GM12878 (cell line): ENCODE measurements at regions not wholly inside any gene's neighbourhood (a gene's known extent, or its start where the extent isn't known, plus 50 kb on each side); places are given as distances from the start of the nearest gene placed in this dataset.
"Not testable (repeated sequence)": the region's sequence is repeated elsewhere in the genome, so short reads cannot be mapped to it uniquely, and the experiment has no call there.

Source experiments
- ATAC-seq: fragments of 200-7000 bp; cut with Tn5 transposase; 3 replicates; pipeline ENCODE4 v1.9.1; 2020; ENCODE audit warnings: mild to moderate bottlenecking, moderate library complexity
- BruUV-seq: library from RNA; stranded (reverse); fragments of 400-500 nt; replicated peaks from 2 replicates; lab custom pipeline; 2021; lab: Mats Ljungman, UMichigan
- CTCF ChIA-PET: fragments of 300-600 bp; sonication (Branson Sonifier 250); formaldehyde crosslinking; extraction: SDS; loops from one replicate; lab custom pipeline; 2021; ENCODE audit warnings: inconsistent platforms; lab: Yijun Ruan, JAX
- POLR2A ChIA-PET: fragments of 350-600 bp; formaldehyde crosslinking; extraction: SDS; loops from one replicate; lab custom pipeline; 2021; ENCODE audit warnings: inconsistent platforms; lab: Charles Lee
- RAD21 ChIA-PET: fragments of 300-600 bp; sonication (Branson Sonifier 250); formaldehyde crosslinking; loops from one replicate; lab custom pipeline; 2023; ENCODE audit warnings: antibody characterized with exemption; ENCODE audit not compliant: unreplicated experiment; lab: Charles Lee
- SMC1A ChIA-PET: fragments of 300-600 bp; sonication (Branson Sonifier 250); formaldehyde crosslinking; loops from one replicate; lab custom pipeline; 2023; ENCODE audit not compliant: unreplicated experiment, uncharacterized antibody; lab: Charles Lee
- DNase-seq: peaks from one replicate; pipeline ENCODE4 v3.0.0-alpha.2; 2011; ENCODE audit warnings: low read depth, low spot score
- FAIRE-seq: peaks from 3 replicates; lab custom pipeline; 2011; peaks lifted over from hg19 to GRCh38; lab: Jason Lieb, UNC
- H2AFZ ChIP-seq: 2 replicates; pipeline ENCODE4 v1.6.0; 2011; ENCODE audit warnings: low read depth, low read length, control low read depth; ENCODE audit not compliant: control insufficient read depth
- H3K27ac ChIP-seq: 2 replicates; pipeline ENCODE4 v1.5.1; 2011; ENCODE audit warnings: control low read depth; ENCODE audit not compliant: control insufficient read depth, insufficient read depth
- H3K27me3 ChIP-seq, 2 experiments: replicated peaks in 1 of 2; 2 replicates each; pipeline versions ENCODE4 v1.6.0 to v1.6.1; 2011; ENCODE audit warnings: low read length in 1 of 2; ENCODE audit not compliant: control insufficient read depth in 2 of 2, insufficient read depth in 2 of 2
- H3K36me3 ChIP-seq, 2 experiments: 2 replicates each; pipeline ENCODE4 v1.5.1; 2011; ENCODE audit warnings: low read length in 1 of 2; ENCODE audit not compliant: control insufficient read depth in 2 of 2, insufficient read depth in 2 of 2
- H3K4me1 ChIP-seq: 2 replicates; pipeline ENCODE4 v1.6.1; 2011; ENCODE audit warnings: mild to moderate bottlenecking, low read length, moderate library complexity, mixed read lengths; ENCODE audit not compliant: control insufficient read depth, insufficient read depth
- H3K4me2 ChIP-seq: 2 replicates; pipeline ENCODE4 v1.6.0; 2011; ENCODE audit warnings: control low read depth; ENCODE audit not compliant: control insufficient read depth, insufficient read depth
- H3K4me3 ChIP-seq: fragments of 200-600 bp; sonication (generic); 2 replicates; pipeline ENCODE4 v1.5.1; 2016
- H3K79me2 ChIP-seq: 2 replicates; pipeline ENCODE4 v1.6.0; 2011; ENCODE audit warnings: low read length; ENCODE audit not compliant: control insufficient read depth, insufficient read depth
- H3K9ac ChIP-seq: 2 replicates; pipeline ENCODE4 v1.8.0; 2011; ENCODE audit warnings: low read length, control low read depth, mixed read lengths; ENCODE audit not compliant: control insufficient read depth, insufficient read depth
- H3K9me3 ChIP-seq: replicated peaks from 3 replicates; pipeline ENCODE4 v1.5.1; 2011; ENCODE audit warnings: mild to moderate bottlenecking, low read length; ENCODE audit not compliant: control insufficient read depth, insufficient read depth
- H4K20me1 ChIP-seq: 2 replicates; pipeline ENCODE4 v1.6.0; 2011; ENCODE audit not compliant: control insufficient read depth, insufficient read depth
- ASH2L ChIP-seq: fragments of 300-600, 200-600 bp; sonication (generic); IDR thresholded peaks from 2 replicates; pipeline ENCODE4 v1.6.1; 2017; ENCODE audit warnings: low read depth, mild to moderate bottlenecking, borderline replicate concordance
- WGBS: methylation state at CpG from one replicate; pipeline ENCODE4 v1.1.6; 2016; ENCODE audit warnings: low lambda C conversion rate; ENCODE audit not compliant: insufficient replicate concordance, insufficient coverage; ENCODE audit errors: missing lambda C conversion rate; 5-methylcytosine and 5-hydroxymethylcytosine counted together
- in situ Hi-C: fragments of 300-500 bp; cut with MboI; formaldehyde crosslinking; loops from 9 replicates; pipeline ENCODE4 v1.14.3; 2018; ENCODE audit warnings: mixed read lengths
- intact Hi-C: fragments of 100-400 bp; cut with micrococcal nuclease; formaldehyde crosslinking; loops from one replicate; pipeline ENCODE4 v1.14.2; 2022; ENCODE audit not compliant: unreplicated experiment

DNA sequence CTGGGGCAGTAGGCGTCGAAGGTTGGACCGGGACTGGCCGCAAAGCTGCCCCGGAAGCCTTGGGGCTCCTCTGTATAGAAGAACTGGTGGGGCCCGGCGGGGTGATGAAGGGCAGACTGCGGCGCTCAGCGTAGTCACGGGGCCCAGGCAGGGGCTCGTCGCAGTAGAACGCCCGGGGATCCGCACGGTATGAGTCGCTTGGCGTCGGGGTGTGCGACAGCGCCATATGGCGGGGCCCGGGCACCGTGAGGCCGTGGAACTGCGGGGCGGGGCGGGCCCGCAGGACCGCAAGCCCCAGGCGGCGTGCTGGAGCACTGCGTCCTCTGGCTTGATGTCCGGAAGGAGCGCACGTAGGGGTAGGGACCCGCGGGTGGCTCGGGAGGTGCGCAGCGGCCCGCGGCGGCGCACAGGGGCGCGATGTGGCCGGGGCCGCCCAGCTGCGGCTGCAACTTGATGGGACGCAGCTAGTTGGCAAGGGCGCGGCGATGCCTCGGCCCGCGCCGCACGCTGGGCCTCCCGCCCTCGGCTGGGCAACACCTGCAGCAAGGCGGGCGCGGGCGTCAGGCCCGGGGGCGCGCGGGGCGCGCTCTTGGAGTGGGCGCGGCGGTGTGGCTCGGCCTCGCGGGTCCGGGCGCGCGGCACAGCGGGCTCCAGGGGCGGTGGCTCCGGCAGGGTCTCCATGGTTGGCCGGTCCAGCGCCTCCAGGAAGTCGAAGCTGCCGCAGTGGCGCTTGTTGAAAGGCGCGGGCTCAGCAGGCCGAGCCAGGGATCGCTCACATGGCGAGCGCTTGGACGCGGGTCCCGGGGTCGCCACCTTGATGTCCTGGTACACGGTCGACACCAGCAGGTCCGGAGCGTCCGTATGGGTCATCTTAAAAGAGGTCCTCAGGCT, 251.4 kb downstream of the ANKRD30B start:
- Histone ChIP-seq H3K4me1 (no peaks in the 10 kb centered on the region), H3K27me3 (no peaks in the 10 kb centered on the region), H3K9ac (no peak overlapping the region), H3K9me3 (no peaks in the 10 kb centered on the region; the same call in 2 of the 3 replicates), H4K20me1 (no peaks in the 10 kb centered on the region), H3K36me3 (no peaks in the 10 kb centered on the region), H3K27ac (no peak overlapping the region), H2AFZ (no peak overlapping the region), H3K79me2 (no peaks in the 10 kb centered on the region), H3K4me2 (no peak overlapping the region), H3K4me3 (no peak overlapping the region)
- BruUV-seq = no TSS peak
- intact Hi-C loops = no loop called here
- no peak for FAIRE-seq
- no peak for DNase-seq
- no peak for TF ChIP-seq ASH2L
- RAD21 ChIA-PET = no interaction called here
- no peak for ATAC-seq
- SMC1A ChIA-PET = no interaction called here
- CTCF ChIA-PET = no interaction called here
- POLR2A ChIA-PET = no interaction called here
- in situ Hi-C loops = no loop called here
- WGBS = 92% methylated on average over 58 of the region's 105 CpGs

DNA sequence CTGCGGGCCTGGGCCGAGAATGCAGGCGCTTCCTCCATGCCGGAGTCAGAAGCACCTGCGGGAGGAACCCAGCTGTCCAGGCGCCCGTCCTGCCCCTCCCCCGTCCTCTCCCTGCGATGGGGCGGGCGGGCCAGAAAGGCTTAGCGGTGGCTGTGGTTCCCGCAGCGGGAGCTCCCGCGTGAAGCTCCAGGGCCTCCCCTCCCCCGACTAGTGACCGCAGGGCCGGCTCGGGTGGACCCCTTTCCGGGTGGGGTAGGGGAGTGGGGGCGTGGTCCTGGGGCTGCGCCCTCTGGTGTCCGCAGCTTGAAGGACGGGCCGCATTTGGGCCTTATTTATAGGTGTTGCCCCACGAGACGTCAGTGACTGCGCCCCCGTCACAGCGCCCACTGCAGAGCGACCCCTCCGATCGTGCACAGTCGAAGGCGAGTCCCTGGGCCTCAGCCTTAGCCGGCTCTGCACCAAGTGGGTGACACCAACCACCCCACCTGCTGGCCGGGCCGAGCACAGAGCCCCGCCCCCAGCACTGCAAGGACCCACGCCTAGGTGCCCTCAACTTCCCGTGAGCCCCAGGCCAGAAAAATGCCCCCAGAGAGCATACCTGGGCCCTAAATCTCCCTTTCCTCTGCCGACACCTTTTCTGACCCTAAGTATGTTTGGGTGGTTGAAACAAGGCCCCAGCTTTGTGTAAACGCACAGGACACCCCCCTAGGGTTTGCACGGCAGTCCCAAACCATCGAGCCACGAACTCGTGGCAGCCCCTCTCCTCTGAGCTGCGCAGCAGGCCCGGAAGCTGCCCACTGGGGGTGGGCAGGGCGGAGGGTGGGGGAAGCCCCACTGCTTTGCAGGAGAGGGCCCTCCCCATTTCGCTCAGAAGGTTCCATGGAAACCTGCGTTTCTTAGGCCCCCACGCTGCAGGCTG, 252.4 kb downstream of the ANKRD30B start:
- H3K36me3 ChIP-seq, H2AFZ ChIP-seq, H3K4me1 ChIP-seq, FAIRE-seq, intact Hi-C loops, RAD21 ChIA-PET, in situ Hi-C loops, H4K20me1 ChIP-seq, H3K4me2 ChIP-seq, H3K9me3 ChIP-seq, SMC1A ChIA-PET, H3K9ac ChIP-seq, H3K27me3 ChIP-seq, BruUV-seq, H3K79me2 ChIP-seq, H3K4me3 ChIP-seq, DNase-seq, ATAC-seq, POLR2A ChIA-PET, CTCF ChIA-PET, H3K27ac ChIP-seq: not testable (repeated sequence)
- WGBS = 73% methylated on average over 41 of the region's 54 CpGs

DNA sequence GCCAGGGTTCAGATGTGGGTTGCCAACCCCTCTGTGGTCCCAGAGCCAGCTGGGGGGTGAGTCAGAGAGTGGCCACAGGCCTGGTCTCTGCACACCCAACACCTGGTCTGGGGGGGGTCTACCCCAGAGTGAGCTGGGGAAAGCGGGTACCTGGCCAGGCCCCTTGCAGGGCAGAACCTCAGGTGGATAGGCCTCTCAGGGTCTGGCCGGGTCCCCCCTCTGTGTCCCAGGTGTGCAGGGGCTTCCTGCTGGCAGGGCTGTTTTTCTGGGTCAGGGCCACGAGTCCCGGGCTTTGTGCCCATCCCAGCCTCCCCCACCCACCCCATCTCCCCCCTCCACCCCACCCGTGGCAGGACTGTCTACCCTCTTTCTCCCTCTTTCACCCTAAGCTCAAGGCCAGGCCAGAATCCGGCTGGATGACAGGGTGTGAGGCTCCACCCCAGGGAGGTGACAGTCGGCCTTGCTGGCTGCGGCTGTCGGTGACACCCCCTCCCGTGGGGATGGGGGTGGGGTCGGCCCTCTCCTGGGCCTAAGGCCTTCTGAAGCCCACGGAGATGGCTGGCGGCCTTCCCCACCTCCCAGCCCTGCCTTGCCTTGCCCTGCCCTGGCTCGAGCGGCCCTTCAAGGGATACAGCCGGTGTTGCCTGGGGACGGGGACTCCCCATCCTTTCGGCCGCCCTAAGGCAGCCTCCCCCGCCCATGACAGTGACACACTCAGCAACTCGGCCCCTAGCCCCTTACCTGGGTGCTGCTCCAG, 253.2 kb downstream of the ANKRD30B start:
- H2AFZ ChIP-seq, FAIRE-seq: not testable (repeated sequence)
- WGBS = 63% methylated on average over 13 of the region's 21 CpGs

More for the DNA sequence above, 253.2 kb downstream of the ANKRD30B start:
- ATAC-seq, intact Hi-C loops, POLR2A ChIA-PET, H3K4me3 ChIP-seq, RAD21 ChIA-PET, H3K4me2 ChIP-seq, H3K27me3 ChIP-seq, SMC1A ChIA-PET, H3K79me2 ChIP-seq, H3K9ac ChIP-seq, BruUV-seq, in situ Hi-C loops, H4K20me1 ChIP-seq, H3K4me1 ChIP-seq, CTCF ChIA-PET, H3K36me3 ChIP-seq, H3K27ac ChIP-seq, DNase-seq, H3K9me3 ChIP-seq: not testable (repeated sequence)
